T-cell (primary cell): ENCODE measurements at regions not wholly inside any gene's neighbourhood (a gene's known extent, or its start where the extent isn't known, plus 50 kb on each side); places are given as distances from the start of the nearest gene placed in this dataset.

Experiments used
- ATAC-seq, 4 experiments: fragments of 200-7000 bp in 3 of 4; fragments of 150-1000 bp in 1 of 4; cut with Tn5 transposase; replicated peaks in 1 of 4; 1 replicate in 3 of 4; 2 replicates in 1 of 4; pipeline ENCODE4 v1.10.0; 2021; ENCODE audit warnings: moderate library complexity in 3 of 4, mild to moderate bottlenecking in 2 of 4, moderate number of reproducible peaks in 1 of 4
- CTCF ChIA-PET, 2 donors: fragments of 300-600 bp; sonication (Branson Sonifier 250); formaldehyde crosslinking; loops; one replicate each; lab custom pipeline; 2022; ENCODE audit warnings: antibody characterized with exemption in 2 of 2; lab: Charles Lee
- POLR2A ChIA-PET, 2 donors: fragments of 300-600 bp; sonication (Branson Sonifier 250); formaldehyde crosslinking; loops; one replicate each; lab custom pipeline; 2022; ENCODE audit warnings: antibody characterized with exemption in 2 of 2; lab: Charles Lee
- DNase-seq, 35 experiments: peaks; one replicate each; pipeline versions ENCODE4 v3.0.0 to v3.0.0-alpha.2; 2013 to 2023
- H3K27ac ChIP-seq: one replicate; pipeline ENCODE4 v1.5.1; 2013; ENCODE audit warnings: low read length
- H3K27me3 ChIP-seq, 2 experiments: replicated peaks in 1 of 2; 1 replicate in 1 of 2; 2 replicates in 1 of 2; pipeline versions ENCODE4 v1.6.1 to v1.7.0; 2013; ENCODE audit warnings: low read length in 1 of 2, mixed read lengths in 1 of 2; ENCODE audit not compliant: control insufficient read depth in 2 of 2, insufficient read depth in 2 of 2; ENCODE audit errors: extremely low read depth in 1 of 2
- H3K36me3 ChIP-seq, 2 donors: 1 replicate in 1 of 2; 2 replicates in 1 of 2; pipeline versions ENCODE4 v1.6.1 to v1.7.0; 2013; ENCODE audit warnings: low read length in 1 of 2; ENCODE audit not compliant: control insufficient read depth in 2 of 2, insufficient read depth in 1 of 2; ENCODE audit errors: extremely low read depth in 1 of 2
- H3K4me1 ChIP-seq, 2 experiments: 1 replicate in 1 of 2; 2 replicates in 1 of 2; pipeline versions ENCODE4 v1.6.1 to v1.7.0; 2013; ENCODE audit warnings: low read length in 2 of 2, mixed read lengths in 1 of 2; ENCODE audit not compliant: insufficient read depth in 2 of 2, control insufficient read depth in 1 of 2; ENCODE audit errors: extremely low read depth in 1 of 2
- H3K4me3 ChIP-seq, 2 donors: 1 replicate in 1 of 2; 2 replicates in 1 of 2; pipeline versions ENCODE4 v1.5.1 to v1.7.0; 2013; ENCODE audit warnings: mild to moderate bottlenecking in 2 of 2, low read length in 1 of 2, moderate library complexity in 1 of 2; ENCODE audit not compliant: control insufficient read depth in 1 of 2; ENCODE audit errors: extremely low read depth in 1 of 2
- H3K9me3 ChIP-seq: 2 replicates; pipeline ENCODE4 v1.7.0; 2013
- H3K27ac Mint-ChIP-seq, 2 donors: one replicate each; pipeline ENCODE4 v1.8.0; 2020 to 2021; ENCODE audit warnings: mild to moderate bottlenecking in 2 of 2, mixed read lengths in 2 of 2
- H3K27me3 Mint-ChIP-seq, 2 donors: one replicate each; pipeline ENCODE4 v1.8.0; 2021 to 2022; ENCODE audit warnings: mixed read lengths in 2 of 2
- H3K36me3 Mint-ChIP-seq: one replicate; pipeline ENCODE4 v1.8.0; 2021; ENCODE audit warnings: mixed read lengths
- H3K4me1 Mint-ChIP-seq, 3 donors: one replicate each; pipeline ENCODE4 v1.8.0; 2020 to 2022; ENCODE audit warnings: mixed read lengths in 3 of 3, mild to moderate bottlenecking in 1 of 3
- H3K4me3 Mint-ChIP-seq, 3 donors: one replicate each; pipeline ENCODE4 v1.8.0; 2020 to 2022; ENCODE audit warnings: mild to moderate bottlenecking in 3 of 3, mixed read lengths in 3 of 3, moderate library complexity in 3 of 3
- H3K9me3 Mint-ChIP-seq, 3 donors: one replicate each; pipeline ENCODE4 v1.8.0; 2020 to 2022; ENCODE audit warnings: mixed read lengths in 3 of 3
- WGBS: methylation state at CpG from one replicate; pipeline ENCODE4 v1.1.5; 2013; ENCODE audit warnings: missing lambda C conversion rate; ENCODE audit not compliant: insufficient coverage; 5-methylcytosine and 5-hydroxymethylcytosine counted together

DNA sequence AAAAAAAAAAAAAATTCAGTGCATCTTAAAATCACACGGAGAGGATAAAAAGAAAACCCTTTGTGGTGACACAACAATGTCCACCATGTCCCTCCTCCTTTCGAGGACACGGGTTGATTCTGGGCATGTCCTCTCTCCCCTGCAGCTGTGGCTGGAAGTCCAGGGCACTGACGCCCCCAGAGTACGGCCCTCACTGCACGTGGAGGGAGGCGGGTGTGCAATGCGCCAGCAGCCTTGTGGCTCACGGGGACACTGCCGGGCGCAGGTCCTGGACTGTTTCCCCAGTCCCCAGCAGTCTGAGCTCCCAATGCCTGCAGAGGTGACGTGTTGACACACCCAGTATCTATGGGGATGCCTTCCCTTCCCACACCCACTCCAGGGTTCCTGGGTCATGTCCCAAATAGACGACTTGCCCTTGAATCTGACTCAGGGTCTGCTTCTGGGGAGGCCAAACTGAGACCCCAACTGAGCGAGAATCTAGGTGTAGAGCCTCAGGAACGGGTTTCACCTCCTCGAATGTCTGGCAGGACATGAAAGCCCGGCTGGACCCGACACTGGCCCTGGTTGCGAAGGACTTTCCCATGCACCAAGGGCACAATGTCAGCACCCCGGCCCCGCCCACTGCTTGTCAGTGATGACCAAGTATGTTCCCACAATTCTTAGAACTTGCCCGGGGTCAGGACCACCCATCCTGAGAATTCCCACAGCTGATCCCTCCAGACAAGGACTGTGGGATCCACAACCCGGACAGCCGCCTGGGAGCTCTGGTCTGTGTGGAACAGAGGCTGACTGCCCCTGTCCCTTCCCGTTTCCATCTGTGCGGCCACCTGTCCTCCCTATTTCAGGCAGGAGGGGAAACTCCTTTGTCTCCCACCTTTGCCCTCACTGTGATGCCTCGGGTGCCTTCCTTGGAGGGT lies 425.1 kb upstream of the SULF2 start:
- H3K9me3 ChIP-seq, result no peaks in the 10 kb centered on the region
- WGBS, result 78% methylated on average over 24 of the region's 27 CpGs
- Mint-ChIP-seq H3K27me3 (peaks cover 8 to 12% of the 10 kb centered on the region in 2 donors), H3K27ac (no peak overlapping the region), H3K9me3 (no peaks in the 10 kb centered on the region), H3K4me1 (no peaks in the 10 kb centered on the region), H3K4me3 (no peak overlapping the region), H3K36me3 (no peaks in the 10 kb centered on the region)
- H3K27me3 ChIP-seq, result peaks cover 0 to 20% of the 10 kb centered on the region in 2 experiments
- DNase-seq (no peak), ATAC-seq (no peak)
- ChIA-PET CTCF (no interaction called here), POLR2A (no interaction called here)
- H3K4me1 ChIP-seq, result no peaks in the 10 kb centered on the region
- H3K36me3 ChIP-seq, result no peaks in the 10 kb centered on the region
- no peak overlapping the region for H3K4me3 ChIP-seq
- H3K27ac ChIP-seq, result no peak overlapping the region

GRCh38 chr20:48209102-48209501 lies 423.8 kb upstream of the SULF2 start:
- ATAC-seq (no peak), DNase-seq (no peak)
- Mint-ChIP-seq H3K9me3 (no peaks in the 10 kb centered on the region), H3K27ac (no peak overlapping the region), H3K4me3 (no peak overlapping the region), H3K36me3 (no peaks in the 10 kb centered on the region), H3K4me1 (no peaks in the 10 kb centered on the region), H3K27me3 (peaks cover 5 to 6% of the 10 kb centered on the region in 2 donors)
- Histone ChIP-seq H3K4me3 (no peak overlapping the region), H3K36me3 (no peaks in the 10 kb centered on the region), H3K4me1 (no peaks in the 10 kb centered on the region), H3K27ac (no peak overlapping the region), H3K9me3 (no peaks in the 10 kb centered on the region), H3K27me3 (peaks cover 0 to 22% of the 10 kb centered on the region in 2 experiments)
- ChIA-PET CTCF (no interaction called here), POLR2A (no interaction called here)
- 10% methylated on average over 2 of the region's 5 CpGs for WGBS

DNA sequence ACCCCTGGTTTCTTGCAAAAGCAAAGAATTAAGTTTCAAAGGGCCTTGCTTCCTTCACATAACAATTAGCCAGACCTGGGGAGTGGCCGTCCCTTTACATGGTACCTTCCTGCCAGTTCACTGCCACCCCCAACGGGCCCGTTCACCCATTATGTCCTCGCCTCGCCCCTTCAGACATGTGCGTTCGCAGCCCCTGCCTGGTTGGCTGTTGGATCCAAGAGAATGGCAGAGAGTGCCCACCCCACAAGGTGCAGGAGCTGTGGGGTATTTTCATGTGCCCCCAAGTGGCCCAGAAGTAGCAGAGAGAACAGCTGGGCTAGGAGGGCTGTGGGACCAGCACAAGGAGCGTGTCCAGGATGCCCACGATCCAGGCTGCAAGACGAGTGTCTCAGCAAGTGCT lies 422.9 kb upstream of the SULF2 start:
- no peaks in the 10 kb centered on the region for H3K4me1 ChIP-seq
- 79% methylated on average over 9 of the region's 10 CpGs for WGBS
- H3K9me3 Mint-ChIP-seq, result no peaks in the 10 kb centered on the region
- H3K36me3 ChIP-seq, result no peaks in the 10 kb centered on the region
- no peak overlapping the region for H3K27ac ChIP-seq
- CTCF ChIA-PET, result no interaction called here
- no peaks in the 10 kb centered on the region for H3K36me3 Mint-ChIP-seq
- DNase-seq, result no peak
- no peak overlapping the region for H3K4me3 Mint-ChIP-seq
- H3K4me1 Mint-ChIP-seq, result no peaks in the 10 kb centered on the region
- POLR2A ChIA-PET, result no interaction called here
- no peak overlapping the region for H3K4me3 ChIP-seq
- ATAC-seq, result no peak
- no peak overlapping the region for H3K27ac Mint-ChIP-seq
- H3K27me3 ChIP-seq, result peaks cover 0 to 19% of the 10 kb centered on the region in 2 experiments
- H3K9me3 ChIP-seq, result no peaks in the 10 kb centered on the region
- peaks cover 6 to 7% of the 10 kb centered on the region in 2 donors for H3K27me3 Mint-ChIP-seq

GRCh38 chr20:48207505-48207904 lies 422.2 kb upstream of the SULF2 start:
- Mint-ChIP-seq H3K27me3 (peaks cover 2 to 7% of the 10 kb centered on the region in 2 donors), H3K36me3 (no peaks in the 10 kb centered on the region), H3K4me3 (no peak overlapping the region), H3K27ac (no peak overlapping the region), H3K9me3 (no peaks in the 10 kb centered on the region), H3K4me1 (no peaks in the 10 kb centered on the region)
- no peaks in the 10 kb centered on the region for H3K9me3 ChIP-seq
- POLR2A ChIA-PET, result no interaction called here
- H3K4me1 ChIP-seq, result no peaks in the 10 kb centered on the region
- ATAC-seq (no peak), DNase-seq (no peak)
- H3K36me3 ChIP-seq, result no peaks in the 10 kb centered on the region
- CTCF ChIA-PET, result no interaction called here
- H3K27me3 ChIP-seq, result peaks cover 0 to 19% of the 10 kb centered on the region in 2 experiments
- WGBS, result 62% methylated on average over 3 of the region's 4 CpGs
- no peak overlapping the region for H3K27ac ChIP-seq
- no peak overlapping the region for H3K4me3 ChIP-seq

DNA sequence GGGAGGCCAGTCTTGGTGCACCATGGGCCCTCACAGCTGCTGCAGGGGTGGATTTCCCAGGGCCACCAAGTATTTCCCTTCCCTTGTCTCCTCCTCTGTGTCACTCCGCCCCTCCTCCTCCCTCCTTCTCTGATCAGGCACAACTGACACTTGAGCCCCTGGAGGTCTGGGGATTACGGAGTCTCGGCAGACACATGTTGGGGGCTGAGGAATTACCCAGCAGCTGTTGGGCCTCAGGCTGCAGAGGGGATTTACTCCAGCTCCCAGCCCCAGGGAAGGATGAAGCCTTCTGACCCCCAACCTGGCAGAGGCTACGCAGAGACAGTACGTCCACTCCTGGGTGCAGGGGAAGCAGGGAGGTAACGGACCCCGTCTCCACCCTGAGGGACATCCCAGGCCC lies 420.5 kb upstream of the SULF2 start:
- no peaks in the 10 kb centered on the region for H3K4me1 ChIP-seq
- DNase-seq, result no peak
- H3K4me3 Mint-ChIP-seq, result no peak overlapping the region
- peaks cover 0 to 26% of the 10 kb centered on the region in 2 experiments for H3K27me3 ChIP-seq
- no peak overlapping the region for H3K27ac Mint-ChIP-seq
- H3K9me3 ChIP-seq, result no peaks in the 10 kb centered on the region
- H3K36me3 Mint-ChIP-seq, result no peaks in the 10 kb centered on the region
- no peak for ATAC-seq
- no peaks in the 10 kb centered on the region for H3K4me1 Mint-ChIP-seq
- CTCF ChIA-PET, result no interaction called here
- no peak overlapping the region for H3K4me3 ChIP-seq
- H3K36me3 ChIP-seq, result no peaks in the 10 kb centered on the region
- H3K27me3 Mint-ChIP-seq, result peaks cover 3 to 5% of the 10 kb centered on the region in 2 donors
- no peaks in the 10 kb centered on the region for H3K9me3 Mint-ChIP-seq
- no peak overlapping the region for H3K27ac ChIP-seq
- POLR2A ChIA-PET, result no interaction called here
- WGBS, result 86% methylated on average over 3 of the region's 7 CpGs

GRCh38 chr20:48205281-48205782 lies 420.1 kb upstream of the SULF2 start:
- Histone ChIP-seq H3K27ac (no peak overlapping the region), H3K4me1 (no peaks in the 10 kb centered on the region), H3K4me3 (no peak overlapping the region), H3K27me3 (peaks cover 0 to 26% of the 10 kb centered on the region in 2 experiments), H3K9me3 (no peaks in the 10 kb centered on the region), H3K36me3 (no peaks in the 10 kb centered on the region)
- ChIA-PET CTCF (no interaction called here), POLR2A (no interaction called here)
- H3K4me3 Mint-ChIP-seq, result no peak overlapping the region
- H3K9me3 Mint-ChIP-seq, result no peaks in the 10 kb centered on the region
- no peaks in the 10 kb centered on the region for H3K36me3 Mint-ChIP-seq
- WGBS, result 85% methylated on average over 5 of the region's 5 CpGs
- no peak overlapping the region for H3K27ac Mint-ChIP-seq
- H3K27me3 Mint-ChIP-seq, result peaks cover 3 to 5% of the 10 kb centered on the region in 2 donors
- DNase-seq (no peak), ATAC-seq (no peak)
- no peaks in the 10 kb centered on the region for H3K4me1 Mint-ChIP-seq
